Endothelial cell of umbilical vein (primary cell): ENCODE measurements at regions not wholly inside any gene's neighbourhood (a gene's known extent, or its start where the extent isn't known, plus 50 kb on each side); places are given as distances from the start of the nearest gene placed in this dataset.

Source experiments
- BruUV-seq: library from RNA; stranded (reverse); fragments of 400-500 nt; replicated peaks from 2 replicates; lab custom pipeline; 2021; lab: Mats Ljungman, UMichigan
- CTCF ChIA-PET: fragments of 300-600, 350-600 bp; sonication (Branson Sonifier 250); formaldehyde crosslinking; loops from one replicate; lab custom pipeline; 2021; ENCODE audit warnings: antibody characterized with exemption, inconsistent platforms; lab: Charles Lee
- POLR2A ChIA-PET: fragments of 300-600, 350-600 bp; sonication (Branson Sonifier 250); formaldehyde crosslinking; loops from one replicate; lab custom pipeline; 2021; ENCODE audit warnings: antibody characterized with exemption, inconsistent platforms; lab: Charles Lee
- DNase-seq: peaks from one replicate; pipeline ENCODE4 v3.0.0-alpha.2; 2011; ENCODE audit warnings: low read depth, low spot score
- FAIRE-seq: peaks from 2 replicates; lab custom pipeline; 2011; peaks lifted over from hg19 to GRCh38; lab: Jason Lieb, UNC
- H2AFZ ChIP-seq: 2 replicates; pipeline ENCODE4 v1.6.0; 2012; ENCODE audit warnings: low read depth, low read length, control low read depth, inconsistent platforms
- H3K27ac ChIP-seq: 2 replicates; pipeline ENCODE4 v1.5.1; 2011; ENCODE audit warnings: low read depth, mild to moderate bottlenecking, control low read depth, low read length, moderate library complexity; ENCODE audit not compliant: insufficient read depth
- H3K27me3 ChIP-seq, 2 experiments: 2 replicates each; pipeline versions ENCODE4 v1.6.0 to v1.6.1; 2011; ENCODE audit warnings: low read length in 2 of 2, mixed read lengths in 1 of 2; ENCODE audit not compliant: control insufficient read depth in 2 of 2, insufficient read depth in 2 of 2
- H3K36me3 ChIP-seq, 2 experiments: 2 replicates in 1 of 2; 3 replicates in 1 of 2; pipeline ENCODE4 v1.5.1; 2011; ENCODE audit warnings: low read length in 2 of 2, mild to moderate bottlenecking in 1 of 2, moderate library complexity in 1 of 2; ENCODE audit not compliant: control insufficient read depth in 2 of 2, insufficient read depth in 2 of 2; ENCODE audit errors: extremely low read depth in 1 of 2
- H3K4me1 ChIP-seq: 3 replicates; pipeline ENCODE4 v1.5.1; 2011; ENCODE audit warnings: mild to moderate bottlenecking, low read length; ENCODE audit not compliant: control insufficient read depth, insufficient read depth; ENCODE audit errors: extremely low read depth
- H3K4me2 ChIP-seq: 2 replicates; pipeline ENCODE4 v1.6.1; 2011; ENCODE audit warnings: low read length, control low read depth, mixed read lengths; ENCODE audit not compliant: insufficient read depth
- H3K4me3 ChIP-seq, 3 experiments: fragments of 200-600 bp in 1 of 3; sonication (generic), shearing (Covaris generic) in 1 of 3; replicated peaks in 1 of 3; 2 replicates each; pipeline ENCODE4 v1.5.1; 2011 to 2016; ENCODE audit warnings: control low read depth in 3 of 3, low read length in 3 of 3, mild to moderate bottlenecking in 2 of 3, inconsistent platforms in 1 of 3, low read depth in 1 of 3, moderate library complexity in 1 of 3; ENCODE audit not compliant: insufficient read depth in 1 of 3
- H3K79me2 ChIP-seq: 2 replicates; pipeline ENCODE4 v1.6.0; 2012; ENCODE audit warnings: low read length, inconsistent platforms; ENCODE audit not compliant: control insufficient read depth, insufficient read depth
- H3K9ac ChIP-seq: replicated peaks from 2 replicates; pipeline ENCODE3; 2011; ENCODE audit warnings: low read length, control low read depth; ENCODE audit not compliant: insufficient read depth; ENCODE audit errors: extremely low read depth
- H3K9me1 ChIP-seq: replicated peaks from 3 replicates; pipeline ENCODE4 v1.6.0; 2011; ENCODE audit warnings: mild to moderate bottlenecking, low read length; ENCODE audit not compliant: control insufficient read depth, insufficient read depth; ENCODE audit errors: extremely low read depth
- H3K9me3 ChIP-seq: replicated peaks from 2 replicates; pipeline ENCODE4 v1.5.1; 2012; ENCODE audit warnings: low read length, inconsistent platforms; ENCODE audit not compliant: control insufficient read depth, insufficient read depth
- H4K20me1 ChIP-seq: replicated peaks from 2 replicates; pipeline ENCODE3; 2011; ENCODE audit warnings: mild to moderate bottlenecking, low read length; ENCODE audit not compliant: control insufficient read depth, insufficient read depth; ENCODE audit errors: extremely low read depth
- CTCF ChIP-seq, 2 donors: IDR thresholded peaks; 1 replicate in 1 of 2; 2 replicates in 1 of 2; pipeline ENCODE4 v1.5.1; 2011; ENCODE audit warnings: low read length in 2 of 2, mild to moderate bottlenecking in 2 of 2, moderate library complexity in 2 of 2, control low read depth in 1 of 2, inconsistent platforms in 1 of 2, low read depth in 1 of 2; ENCODE audit not compliant: insufficient read depth in 1 of 2; ENCODE audit errors: extremely low read depth in 1 of 2
- EZH2 ChIP-seq: IDR thresholded peaks from 2 replicates; pipeline ENCODE4 v1.6.1; 2012; ENCODE audit warnings: borderline replicate concordance, low read depth, mild to moderate bottlenecking, moderate library complexity, low read length, inconsistent platforms; ENCODE audit not compliant: severe bottlenecking
- FOS ChIP-seq: IDR thresholded peaks from 2 replicates; pipeline ENCODE4 v1.6.1; 2011; ENCODE audit warnings: mild to moderate bottlenecking, low read length, moderate library complexity, borderline replicate concordance; ENCODE audit not compliant: insufficient read depth
- GATA2 ChIP-seq: IDR thresholded peaks from 2 replicates; pipeline ENCODE4 v1.7.0; 2011; ENCODE audit warnings: low read depth, mild to moderate bottlenecking, moderate library complexity, mixed read lengths, low read length; ENCODE audit not compliant: insufficient read length, insufficient read depth
- JUN ChIP-seq: IDR thresholded peaks from 2 replicates; pipeline ENCODE4 v1.6.1; 2011; ENCODE audit warnings: borderline replicate concordance, low read depth; ENCODE audit not compliant: insufficient read length, insufficient read depth
- MAX ChIP-seq: IDR thresholded peaks from 2 replicates; pipeline ENCODE4 v1.6.1; 2011; ENCODE audit not compliant: insufficient read depth, insufficient read length
- MYC ChIP-seq: IDR thresholded peaks from one replicate; pipeline ENCODE4 v1.6.1; 2011; ENCODE audit warnings: mild to moderate bottlenecking, low read depth, low read length
- POLR2A ChIP-seq: IDR thresholded peaks from 2 replicates; pipeline ENCODE4 v1.6.1; 2012; ENCODE audit warnings: low read depth, mild to moderate bottlenecking, control low read depth, low read length
- POLR2AphosphoS5 ChIP-seq: IDR thresholded peaks from 2 replicates; pipeline ENCODE4 v1.6.1; 2012; ENCODE audit warnings: low read depth, mild to moderate bottlenecking, control low read depth, low read length, moderate library complexity; ENCODE audit not compliant: insufficient read depth
- dilution Hi-C: fragments of 300-500 bp; cut with MboI; formaldehyde crosslinking; loops from one replicate; pipeline ENCODE4 v1.15.0; 2019; ENCODE audit warnings: low sequenced_read_pairs; ENCODE audit not compliant: extremely low pct_ligation_motif_present
- intact Hi-C: fragments of 100-400 bp; cut with micrococcal nuclease; formaldehyde crosslinking; loops from one replicate; pipeline ENCODE4 v1.10.0; 2022

- H3K27ac ChIP-seq = no peak overlapping the region
- no peak overlapping the region for H3K9ac ChIP-seq
- CTCF ChIA-PET = no interaction called here
- BruUV-seq = no TSS peak
- dilution Hi-C loops (no loop called here), intact Hi-C loops (no loop called here)
- no peaks in the 10 kb centered on the region for H3K79me2 ChIP-seq
- H3K9me1 ChIP-seq = no peaks in the 10 kb centered on the region
- no peak overlapping the region for H3K4me2 ChIP-seq
- H4K20me1 ChIP-seq = no peaks in the 10 kb centered on the region
- no peak overlapping the region for H2AFZ ChIP-seq
- H3K4me1 ChIP-seq = no peaks in the 10 kb centered on the region
- no peak for DNase-seq
- TF ChIP-seq MYC (no peak), POLR2AphosphoS5 (no peak), POLR2A (no peak), EZH2 (no peak), FOS (no peak), MAX (no peak), CTCF (IDR thresholded peaks at IDR 0.05; ENCODE audit: extremely low read depth in 1 of 2, insufficient read depth in 1 of 2, low read depth in 1 of 2, low read length in 2 of 2) (no peak), GATA2 (no peak), JUN (no peak)
- POLR2A ChIA-PET = no interaction called here
- no peaks in the 10 kb centered on the region for H3K36me3 ChIP-seq
- no peak overlapping the region for H3K4me3 ChIP-seq
- no peaks in the 10 kb centered on the region for H3K27me3 ChIP-seq
- H3K9me3 ChIP-seq = no peaks in the 10 kb centered on the region
- no peak for FAIRE-seq
These were observed 201.1 kb downstream of the MATN1 start for GRCh38 chr1:30522031-30523004.
